ENCODE measurements at regions not wholly inside any gene's neighbourhood (a gene's known extent, or its start where the extent isn't known, plus 50 kb on each side); places are given as distances from the start of the nearest gene placed in this dataset.

- TF ChIP-seq CTCF (conservative IDR thresholded peaks at IDR 0.05 in 1 of 2, IDR thresholded peaks at IDR 0.05 in 1 of 2; ENCODE audit: extremely low read depth in 1 of 2, insufficient read depth in 1 of 2, low read depth in 1 of 2, low read length in 2 of 2) (no peak), EZH2 (IDR thresholded peaks at IDR 0.05; ENCODE audit: borderline replicate concordance, low read length) (no peak)
These were observed 96.0 kb upstream of the BDNF start for GRCh38 chr11:27795955-27796861.
